ENCODE measurements at regions not wholly inside any gene's neighbourhood (a gene's known extent, or its start where the extent isn't known, plus 50 kb on each side); places are given as distances from the start of the nearest gene placed in this dataset.

DNA sequence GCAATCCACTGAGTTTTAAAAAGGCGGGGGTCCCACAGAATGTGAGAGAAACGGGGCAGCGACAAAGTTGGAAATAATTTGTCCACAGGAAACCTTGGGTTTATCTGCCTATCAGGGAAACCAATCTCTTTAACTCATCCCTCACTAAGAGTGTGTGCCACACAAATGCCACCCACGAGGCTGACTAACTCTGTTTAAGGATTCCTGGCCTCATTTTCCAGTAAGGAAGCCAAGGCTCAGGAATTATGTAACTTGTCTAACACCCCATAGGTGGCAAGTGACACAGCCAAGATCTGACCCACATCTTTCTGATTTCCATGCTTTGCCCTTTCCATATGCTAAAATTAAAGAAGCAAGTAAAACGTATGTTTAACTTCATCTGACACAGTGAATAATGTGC, 263.2 kb downstream of the CNTN3 start:
- no peak for DNase-seq (ENCODE audit: low read depth)

DNA sequence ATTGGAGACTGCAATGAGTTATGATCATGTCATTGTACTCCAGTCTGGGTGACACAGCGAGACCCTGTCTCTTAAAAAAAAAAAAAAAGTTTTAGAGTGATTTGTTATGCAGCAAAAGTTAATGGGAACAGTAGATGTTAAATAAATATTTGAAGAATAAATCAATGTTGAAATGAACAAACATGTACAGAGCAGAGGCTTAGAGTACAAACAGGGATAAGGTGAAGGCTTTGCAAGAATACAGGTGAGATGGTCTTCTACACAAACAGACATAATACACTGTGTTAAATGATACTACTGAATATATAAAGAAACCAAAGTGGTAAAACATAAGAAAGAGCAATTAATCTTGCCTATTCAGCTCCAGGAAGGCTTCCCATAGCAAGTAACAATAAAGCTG, 265.4 kb downstream of the CNTN3 start:
- DNase-seq (ENCODE audit: low read depth) = no peak

DNA sequence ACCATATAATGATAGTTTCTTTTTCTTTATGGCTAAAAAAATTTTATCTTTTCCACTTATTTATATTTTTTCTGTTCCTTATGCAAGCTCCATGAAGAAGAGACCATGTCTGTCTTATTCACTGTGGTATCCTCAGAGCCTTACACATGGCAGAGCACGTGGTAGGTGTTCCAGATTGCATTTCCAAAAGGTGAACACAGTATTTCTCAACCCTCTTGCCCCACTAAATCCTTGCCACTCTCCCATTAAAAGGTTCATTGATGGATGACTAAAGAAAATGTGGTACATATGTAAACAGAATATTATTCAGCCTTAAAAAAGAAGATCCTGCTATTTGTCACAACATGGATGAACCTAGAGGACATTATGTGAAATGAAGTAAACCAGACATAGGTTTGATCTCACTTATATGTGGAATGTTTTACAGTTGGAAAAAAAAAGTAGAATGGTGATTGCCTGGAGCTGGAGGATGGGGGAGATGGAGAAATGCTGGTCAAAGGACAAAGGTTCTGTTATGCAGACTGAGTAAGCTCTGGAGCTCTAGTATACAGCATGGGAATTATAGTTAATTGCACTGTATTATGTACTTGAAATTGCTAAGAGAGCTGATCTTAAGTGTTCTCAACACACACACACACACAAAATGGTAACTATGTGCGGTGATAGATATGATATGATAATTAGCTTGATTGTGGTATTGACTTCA, 266.7 kb downstream of the CNTN3 start:
- no peak for DNase-seq (ENCODE audit: low read depth)

GRCh38 chr3:74346896-74347295, 267.6 kb downstream of the CNTN3 start:
- no peak for DNase-seq (ENCODE audit: low read depth)

DNA sequence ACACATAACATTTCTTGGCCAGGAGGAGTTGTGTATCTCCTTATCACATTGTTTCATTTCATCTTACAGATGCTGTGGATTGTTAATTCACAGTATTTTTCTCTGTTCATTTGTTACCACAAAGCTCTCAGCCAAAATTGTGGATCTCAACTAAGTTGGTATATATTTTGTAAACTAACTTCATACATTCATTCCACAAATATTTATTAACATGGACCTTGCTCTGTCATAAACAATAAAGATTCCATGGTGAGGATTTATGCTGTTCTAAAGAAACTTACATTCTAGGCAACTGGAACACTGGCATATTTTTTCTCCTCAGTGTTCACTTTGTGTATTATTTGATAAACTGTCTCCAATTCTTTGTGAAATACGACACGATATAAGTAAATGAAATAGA, 268.8 kb downstream of the CNTN3 start:
- no peak for DNase-seq (ENCODE audit: low read depth)

DNA sequence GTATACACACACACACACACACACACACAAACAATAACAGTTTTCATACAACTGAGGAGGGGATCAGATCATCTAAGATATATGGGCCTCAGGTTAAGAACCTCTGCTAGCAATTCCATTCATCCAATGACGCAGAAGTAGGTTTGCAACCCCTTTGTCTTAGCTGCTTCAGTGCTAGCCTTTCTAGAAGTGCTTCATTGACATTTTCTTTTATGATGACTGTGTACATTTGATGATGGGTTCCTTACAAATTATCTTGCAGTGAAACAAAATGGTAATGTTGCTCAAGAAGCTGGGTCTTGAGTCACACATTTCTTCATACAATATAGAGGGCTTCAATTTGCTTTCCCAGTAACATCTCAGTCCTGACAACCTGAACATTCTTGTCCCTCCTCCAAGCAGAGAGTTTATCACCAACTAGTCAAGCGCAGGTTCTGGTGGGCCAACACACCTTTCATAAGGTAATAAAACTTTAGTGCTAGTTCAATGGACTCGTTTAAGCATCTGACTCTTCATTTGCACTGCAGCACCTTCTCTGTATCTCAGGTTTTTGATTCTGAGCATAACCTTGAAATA, 269.5 kb downstream of the CNTN3 start:
- DNase-seq (ENCODE audit: low read depth) = no peak

DNA sequence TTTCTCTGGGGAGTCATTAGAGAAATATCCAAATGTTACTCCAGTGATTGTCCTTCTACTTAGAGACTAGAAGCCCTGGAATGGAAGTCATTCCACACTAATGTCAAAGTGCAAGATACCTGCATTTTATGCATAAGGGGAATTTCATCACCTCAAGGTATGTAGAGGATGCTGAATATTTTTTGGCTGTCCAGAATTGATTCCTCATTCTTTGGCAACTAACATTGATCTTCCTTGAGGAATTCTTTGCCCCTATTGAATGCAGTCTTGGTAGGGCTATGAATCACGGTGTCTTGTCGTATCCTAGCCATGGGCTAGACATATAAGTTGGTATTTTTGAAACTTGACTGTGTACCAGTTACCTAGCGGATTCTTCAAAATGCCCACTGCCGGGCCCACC, 271.1 kb downstream of the CNTN3 start:
- DNase-seq (ENCODE audit: low read depth) = no peak

DNA sequence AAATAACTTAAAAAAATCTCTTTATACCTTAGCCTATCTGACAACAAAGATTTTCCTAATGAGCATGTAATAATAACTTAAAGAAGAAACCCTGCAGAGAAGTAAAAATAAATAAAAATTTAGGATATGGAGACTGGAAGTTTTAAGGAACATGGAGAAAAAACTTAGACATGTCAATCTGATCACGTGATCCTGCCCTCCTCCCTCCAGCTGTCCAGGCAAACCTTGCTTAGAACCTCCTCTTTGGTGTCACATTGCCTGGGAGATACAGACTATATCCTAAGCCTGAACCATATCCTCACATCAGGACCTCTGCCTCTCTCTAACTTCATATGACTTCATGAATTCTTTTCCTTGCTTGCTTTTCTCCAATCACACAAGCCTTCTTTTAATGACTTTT, 275.5 kb downstream of the CNTN3 start:
- DNase-seq (ENCODE audit: low read depth) = no peak

DNA sequence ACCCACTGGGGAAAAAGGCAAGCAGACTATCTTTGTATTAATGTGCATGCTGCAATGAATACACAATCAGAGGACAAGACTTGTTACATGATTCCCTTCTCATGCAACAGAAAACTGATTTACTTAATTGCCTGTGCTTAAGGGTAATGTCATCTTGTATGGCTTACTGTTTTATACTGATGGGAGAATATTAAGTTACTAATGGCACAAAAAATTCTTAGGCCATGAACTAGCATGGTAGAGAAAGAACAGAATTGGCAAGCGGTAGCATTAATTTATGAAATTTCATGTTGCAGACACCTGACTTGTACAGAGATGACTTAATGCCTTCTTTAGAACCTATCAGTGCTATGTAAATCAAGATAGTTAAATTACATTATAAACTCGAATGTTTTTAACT, 282.3 kb downstream of the CNTN3 start:
- DNase-seq (ENCODE audit: low read depth) = no peak

DNA sequence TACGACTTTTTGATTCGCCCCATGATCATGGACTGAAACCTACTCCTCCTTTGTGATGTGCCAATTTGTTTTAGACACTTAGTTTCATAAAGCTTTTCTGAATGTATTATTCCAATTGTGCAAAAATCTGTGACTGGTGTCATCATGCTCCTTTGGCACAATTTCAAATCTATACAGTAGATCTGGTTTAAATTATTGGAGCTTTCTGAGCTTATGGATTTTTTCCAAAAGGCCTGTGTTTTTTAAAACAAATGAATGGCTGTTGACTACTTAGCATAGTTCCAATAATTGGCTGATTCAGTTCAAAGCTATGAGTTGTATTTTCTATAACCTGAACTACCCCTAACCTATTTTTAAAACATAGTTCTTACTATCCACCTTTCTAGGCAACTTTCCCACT, 282.7 kb downstream of the CNTN3 start:
- no peak for DNase-seq (ENCODE audit: low read depth)

DNA sequence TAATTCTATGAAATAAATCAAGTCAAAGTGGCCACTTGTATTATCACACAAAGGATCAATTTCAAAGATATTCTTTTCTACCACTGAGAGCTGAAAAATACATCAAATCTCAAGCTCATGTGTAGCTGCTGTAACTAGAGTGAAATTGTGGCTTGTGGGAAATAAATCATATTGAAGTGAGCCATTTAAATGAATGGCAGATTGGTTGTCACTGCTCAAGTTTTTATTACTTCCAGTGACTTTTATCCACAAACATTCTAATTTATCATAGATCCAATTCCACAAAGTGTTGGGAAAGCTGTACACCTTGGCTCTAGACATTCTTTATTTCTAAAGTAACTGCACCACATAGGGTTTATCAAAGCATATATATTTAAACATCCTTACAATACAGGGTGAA, 285.4 kb downstream of the CNTN3 start:
- DNase-seq (ENCODE audit: low read depth) = no peak

DNA sequence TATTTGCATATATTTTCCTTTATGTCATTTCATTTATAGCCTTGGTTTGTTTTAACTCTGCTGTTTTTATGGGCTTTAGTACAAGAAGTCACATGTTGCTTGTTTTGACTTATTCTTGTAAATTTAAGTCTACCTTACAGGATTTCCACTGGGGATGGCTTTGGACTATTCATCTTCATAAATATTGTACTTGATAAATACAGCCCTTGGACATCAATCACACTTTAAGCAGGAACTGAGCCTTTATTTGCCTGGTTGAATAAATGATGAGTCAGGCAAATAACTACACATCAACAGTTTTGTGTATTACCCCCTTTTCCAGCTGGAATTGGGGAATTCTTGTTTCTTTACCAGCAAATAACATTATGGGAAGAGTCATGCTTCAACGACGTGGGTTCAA, 286.0 kb downstream of the CNTN3 start:
- DNase-seq (ENCODE audit: low read depth) = no peak

- DNase-seq (ENCODE audit: low read depth) = no peak
Measured at GRCh38 chr3:74315291-74315690, 299.2 kb downstream of the CNTN3 start.

- no peak for DNase-seq (ENCODE audit: low read depth)
Measured at GRCh38 chr3:74314696-74315095, 299.8 kb downstream of the CNTN3 start.

DNA sequence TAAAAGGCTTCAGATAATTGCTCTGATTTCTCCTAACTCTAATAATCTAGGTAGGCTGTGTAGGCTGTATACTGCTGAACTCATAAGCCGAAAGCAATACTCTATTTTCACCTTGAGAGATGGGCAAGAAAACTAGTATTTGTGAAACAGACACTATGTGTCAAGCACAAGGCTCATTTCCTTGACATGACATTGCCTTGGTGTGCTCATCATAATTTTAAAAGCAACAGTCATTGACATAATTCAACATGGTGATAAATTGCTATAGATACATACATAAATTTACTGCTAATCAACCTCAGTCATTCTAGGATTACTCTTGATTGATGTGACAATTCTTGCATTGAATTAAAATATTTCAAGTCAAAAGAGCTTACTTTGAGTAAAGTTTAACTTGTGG, 304.7 kb downstream of the CNTN3 start:
- DNase-seq (ENCODE audit: low read depth) = no peak

DNA sequence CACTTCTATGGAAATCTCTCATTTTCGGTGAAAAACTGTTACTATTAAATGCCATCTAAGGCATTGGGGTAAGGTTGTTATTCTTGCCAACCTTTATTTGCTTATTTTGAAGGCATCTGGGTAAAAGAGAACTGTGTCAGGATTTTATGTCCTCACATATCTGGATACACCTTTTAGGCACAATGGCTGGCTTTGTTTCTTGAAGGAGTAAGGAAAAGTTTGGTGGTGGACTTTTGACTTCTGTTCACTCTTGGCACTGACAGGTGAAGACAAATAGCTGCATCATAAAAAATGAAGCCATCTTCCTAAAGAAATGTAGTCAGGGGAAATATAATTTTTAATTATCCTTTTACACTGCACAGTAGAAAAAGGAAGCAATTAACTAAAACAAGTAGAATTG, 310.0 kb downstream of the CNTN3 start:
- DNase-seq (ENCODE audit: low read depth) = no peak

- no peak for DNase-seq (ENCODE audit: low read depth)
Measured at GRCh38 chr3:74303711-74304110, 310.7 kb downstream of the CNTN3 start.

- peak; percentile 1 for DNase-seq (ENCODE audit: low read depth)
Measured at GRCh38 chr3:74302969-74303368, 311.5 kb downstream of the CNTN3 start.

DNA sequence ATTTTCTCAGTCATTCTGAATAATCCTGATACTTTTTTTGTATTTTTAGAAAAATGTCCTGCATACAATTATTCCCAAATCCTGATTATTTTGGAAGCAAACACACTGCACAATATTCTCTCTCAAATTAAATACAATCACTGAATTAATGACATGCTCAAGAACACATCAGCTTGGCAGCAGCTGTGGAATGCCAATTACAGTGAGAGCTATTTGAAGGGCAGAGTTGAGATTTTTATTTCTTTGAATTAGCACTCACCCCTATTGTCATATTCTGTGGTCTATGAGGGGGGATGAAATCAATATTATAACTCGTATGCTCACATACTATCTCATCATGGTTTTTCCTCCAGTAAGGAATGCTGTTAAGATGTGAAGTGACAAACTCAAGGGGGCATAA, 312.2 kb downstream of the CNTN3 start:
- no peak for DNase-seq (ENCODE audit: low read depth)

- no peak for DNase-seq (ENCODE audit: low read depth)
Measured at GRCh38 chr3:74301056-74301455, 313.4 kb downstream of the CNTN3 start.

- DNase-seq (ENCODE audit: low read depth) = no peak
Measured at GRCh38 chr3:74295479-74295878, 319.0 kb downstream of the CNTN3 start.

DNA sequence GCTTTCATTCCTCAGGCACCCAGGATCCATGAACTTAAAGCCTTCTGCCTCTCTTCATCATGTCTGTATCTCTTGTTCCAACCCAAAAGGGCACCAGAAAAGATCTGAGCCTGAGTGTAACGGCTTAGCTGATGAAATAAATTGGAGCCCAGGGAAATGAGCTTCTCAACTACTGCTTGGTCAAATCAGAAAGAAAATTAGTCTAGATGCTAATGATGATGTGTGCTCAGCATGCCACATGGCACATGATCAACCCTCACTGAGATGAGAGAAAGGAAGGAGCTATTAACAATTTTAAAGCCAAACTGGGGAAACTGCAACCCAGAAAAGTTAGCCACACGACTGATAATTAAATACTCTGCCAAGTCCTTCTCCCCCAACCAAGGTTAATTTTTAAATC, 325.7 kb downstream of the CNTN3 start:
- DNase-seq (ENCODE audit: low read depth) = no peak

DNA sequence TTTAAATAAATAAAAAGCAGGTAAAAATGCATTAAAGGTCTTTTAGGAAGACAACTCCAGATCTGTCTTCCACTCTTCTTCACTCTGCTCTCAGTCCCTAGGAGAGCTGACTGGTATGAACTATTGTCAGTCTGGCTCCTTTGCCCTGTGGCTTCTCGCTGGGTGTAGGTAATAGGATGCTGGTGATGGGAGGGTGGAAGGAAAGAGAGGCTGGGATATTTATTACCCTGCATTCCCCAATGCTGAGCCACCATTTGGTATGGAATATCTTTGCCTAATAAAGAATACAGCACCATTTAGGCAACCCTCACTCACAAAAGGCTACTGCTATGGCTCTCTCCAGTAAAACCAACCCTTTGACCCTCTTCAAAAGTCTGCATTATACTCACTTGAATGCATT, 326.9 kb downstream of the CNTN3 start:
- DNase-seq (ENCODE audit: low read depth) = no peak

- DNase-seq (ENCODE audit: low read depth) = no peak
Measured at GRCh38 chr3:74282202-74282601, 332.3 kb downstream of the CNTN3 start.

Measured in forelimb muscle (tissue), 1 donor.